Neuron (in vitro differentiated cells): ENCODE measurements at regions not wholly inside any gene's neighbourhood (a gene's known extent, or its start where the extent isn't known, plus 50 kb on each side); places are given as distances from the start of the nearest gene placed in this dataset.

Experiments
- H2AFZ ChIP-seq: one replicate; pipeline ENCODE4 v1.6.1; 2013; ENCODE audit warnings: low read depth, mild to moderate bottlenecking, inconsistent platforms, low read length, moderate library complexity
- H3K27me3 ChIP-seq: one replicate; pipeline ENCODE4 v1.6.1; 2013; ENCODE audit warnings: low read length; ENCODE audit not compliant: insufficient read depth
- H3K36me3 ChIP-seq: one replicate; pipeline ENCODE4 v1.6.1; 2013; ENCODE audit warnings: low read length; ENCODE audit not compliant: insufficient read depth
- H3K4me1 ChIP-seq: one replicate; pipeline ENCODE4 v1.6.1; 2013; ENCODE audit warnings: low read length; ENCODE audit not compliant: insufficient read depth
- H3K4me3 ChIP-seq: 2 replicates; pipeline ENCODE4 v1.5.1; 2013; ENCODE audit warnings: mild to moderate bottlenecking, low read length, moderate library complexity
- H3K9me3 ChIP-seq: one replicate; pipeline ENCODE4 v1.6.1; 2013; ENCODE audit warnings: low read length

- no peaks in the 10 kb centered on the region for H3K36me3 ChIP-seq
Observed at GRCh38 chr19:32168111-32168510, 177.3 kb upstream of the ZNF507 start.

DNA sequence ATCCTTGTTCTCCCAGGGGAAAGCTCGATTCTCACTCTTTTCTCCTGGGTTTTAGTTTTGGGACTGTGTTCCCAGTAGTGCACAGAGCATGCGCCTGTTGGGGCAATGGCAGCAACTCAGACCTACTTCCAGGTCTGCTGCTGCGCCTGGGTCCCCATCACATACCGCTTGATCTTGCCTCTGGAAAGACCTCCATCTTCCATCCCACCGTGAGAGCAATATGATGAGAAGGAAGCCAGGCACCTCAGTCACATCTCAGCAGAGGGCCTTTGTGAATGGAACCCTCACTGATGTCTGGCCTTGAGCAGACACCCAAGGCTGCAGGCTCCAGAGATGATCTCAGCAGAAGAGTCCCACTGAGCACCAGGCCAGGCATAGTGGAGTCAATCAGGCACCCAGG, 176.8 kb upstream of the ZNF507 start:
- H3K27me3 ChIP-seq, result no peaks in the 10 kb centered on the region
- no peak overlapping the region for H2AFZ ChIP-seq
- no peaks in the 10 kb centered on the region for H3K9me3 ChIP-seq
- H3K4me3 ChIP-seq, result no peak overlapping the region
- H3K4me1 ChIP-seq, result peaks cover 3% of the 10 kb centered on the region
- H3K36me3 ChIP-seq, result no peaks in the 10 kb centered on the region

More at GRCh38 chr19:32168111-32168510, 177.3 kb upstream of the ZNF507 start:
- Histone ChIP-seq H2AFZ (no peak overlapping the region), H3K27me3 (no peaks in the 10 kb centered on the region), H3K4me3 (no peak overlapping the region), H3K4me1 (peaks cover 3% of the 10 kb centered on the region), H3K9me3 (no peaks in the 10 kb centered on the region)

- Histone ChIP-seq H3K36me3 (no peaks in the 10 kb centered on the region), H3K9me3 (no peaks in the 10 kb centered on the region), H3K4me3 (no peak overlapping the region), H2AFZ (no peak overlapping the region), H3K4me1 (peaks cover 3% of the 10 kb centered on the region), H3K27me3 (no peaks in the 10 kb centered on the region)
Observed at GRCh38 chr19:32171719-32172151, 173.7 kb upstream of the ZNF507 start.

- H3K4me3 ChIP-seq, result no peak overlapping the region
- H2AFZ ChIP-seq, result no peak overlapping the region
- no peaks in the 10 kb centered on the region for H3K27me3 ChIP-seq
- H3K9me3 ChIP-seq, result no peaks in the 10 kb centered on the region
- H3K36me3 ChIP-seq, result no peaks in the 10 kb centered on the region
- peaks cover 3% of the 10 kb centered on the region for H3K4me1 ChIP-seq
Observed at GRCh38 chr19:32172566-32173160, 172.7 kb upstream of the ZNF507 start.

DNA sequence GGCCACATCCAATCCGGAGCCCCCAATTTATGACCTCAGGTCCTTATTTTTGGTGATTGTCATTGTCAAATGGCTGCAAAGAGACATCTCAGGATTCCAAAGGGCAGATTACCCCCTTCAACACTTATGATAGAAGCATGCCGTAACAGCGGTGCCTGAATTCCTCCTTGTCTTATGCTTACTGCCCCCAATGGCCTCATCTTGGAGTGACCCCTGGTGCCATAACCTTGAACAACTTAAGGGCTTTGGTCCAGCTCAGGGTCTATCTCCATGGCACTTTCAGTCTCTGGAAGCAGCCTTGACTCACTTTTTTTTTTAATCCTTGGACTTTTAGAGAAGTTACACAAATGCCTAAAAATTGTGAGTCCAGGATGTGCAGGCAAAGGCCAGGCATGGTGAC, 171.6 kb upstream of the ZNF507 start:
- no peaks in the 10 kb centered on the region for H3K9me3 ChIP-seq
- H3K4me3 ChIP-seq, result no peak overlapping the region
- H3K4me1 ChIP-seq, result peaks cover 3% of the 10 kb centered on the region
- H3K27me3 ChIP-seq, result no peaks in the 10 kb centered on the region
- no peaks in the 10 kb centered on the region for H3K36me3 ChIP-seq
- no peak overlapping the region for H2AFZ ChIP-seq

DNA sequence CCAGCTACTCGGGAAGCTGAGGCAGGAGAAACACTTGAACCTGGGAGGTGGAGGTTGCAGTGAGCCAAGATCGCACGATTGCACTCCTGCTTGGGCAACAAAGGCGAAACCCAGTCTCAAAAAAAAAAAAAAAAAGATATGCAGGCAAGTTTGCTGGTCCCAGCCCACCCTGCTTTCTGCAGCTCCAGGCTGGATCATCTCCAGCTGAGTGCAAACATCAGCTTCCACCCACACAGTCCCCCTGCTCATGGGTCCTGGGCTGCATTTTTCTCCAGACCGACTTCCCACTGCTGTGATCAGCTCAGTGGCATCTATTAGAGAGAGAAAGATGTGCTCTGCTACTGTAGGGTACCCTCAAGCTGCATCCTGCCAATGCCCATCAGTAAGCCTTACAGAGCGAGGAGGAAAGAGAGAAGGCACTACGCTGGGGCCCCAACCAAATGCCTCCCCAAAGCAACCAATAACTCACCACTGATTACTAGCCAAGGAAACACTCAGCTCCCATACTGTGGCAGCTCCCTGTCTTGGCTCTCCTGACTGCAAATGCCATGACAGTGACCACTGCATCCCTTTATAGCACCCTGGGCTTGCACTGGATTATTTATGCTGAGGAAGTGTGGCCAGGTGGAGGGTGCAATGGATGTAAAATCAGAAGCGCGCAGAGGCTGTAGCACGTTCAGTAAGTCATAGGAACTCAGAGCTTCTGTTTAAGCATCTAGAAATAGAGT, 170.9 kb upstream of the ZNF507 start:
- Histone ChIP-seq H3K27me3 (no peaks in the 10 kb centered on the region), H3K4me3 (no peak overlapping the region), H3K4me1 (peaks cover 3% of the 10 kb centered on the region), H3K36me3 (no peaks in the 10 kb centered on the region), H3K9me3 (no peaks in the 10 kb centered on the region), H2AFZ (no peak overlapping the region)

DNA sequence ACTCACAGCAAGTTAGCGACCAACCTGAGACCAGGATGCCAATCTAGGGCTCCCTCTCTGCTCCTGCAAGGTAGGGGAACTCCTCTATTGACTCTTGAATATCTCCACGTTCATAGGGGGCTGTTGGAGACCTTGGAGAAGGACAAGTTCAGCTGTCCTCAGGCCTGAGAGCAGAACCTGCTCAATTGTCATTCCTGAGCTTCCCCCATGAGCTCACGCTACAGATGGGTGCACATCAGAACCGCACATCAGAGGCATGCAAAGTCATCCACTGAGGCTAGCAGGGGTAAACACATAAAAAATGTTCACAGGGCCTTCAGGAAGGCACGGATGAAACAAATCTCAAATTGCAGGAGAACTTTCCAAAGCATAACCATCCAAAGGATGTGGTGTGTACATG, 168.8 kb upstream of the ZNF507 start:
- H3K4me3 ChIP-seq, result no peak overlapping the region
- no peaks in the 10 kb centered on the region for H3K27me3 ChIP-seq
- H2AFZ ChIP-seq, result no peak overlapping the region
- no peaks in the 10 kb centered on the region for H3K36me3 ChIP-seq
- no peaks in the 10 kb centered on the region for H3K9me3 ChIP-seq
- peaks cover 3% of the 10 kb centered on the region for H3K4me1 ChIP-seq

DNA sequence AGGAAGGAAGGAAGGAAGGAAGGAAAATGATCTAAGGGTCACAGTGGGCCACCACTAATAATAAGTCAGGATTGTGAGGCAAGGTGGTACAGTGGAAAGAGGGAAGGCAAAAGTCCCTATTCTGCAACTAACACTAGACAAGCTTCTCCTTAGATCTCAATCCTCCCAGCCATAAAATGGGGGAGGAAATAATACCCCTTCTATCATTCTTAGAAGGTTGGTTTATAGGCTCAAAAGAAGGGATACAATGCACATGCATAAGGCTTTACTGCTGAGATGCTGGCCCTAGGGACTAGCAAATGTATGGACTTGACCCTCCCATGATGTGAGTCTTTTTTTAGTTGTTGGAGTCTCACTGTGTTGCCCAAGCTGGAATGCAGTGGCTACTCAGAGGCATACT, 167.7 kb upstream of the ZNF507 start:
- Histone ChIP-seq H3K4me1 (no peaks in the 10 kb centered on the region), H3K27me3 (no peaks in the 10 kb centered on the region), H3K4me3 (no peak overlapping the region), H3K36me3 (no peaks in the 10 kb centered on the region), H2AFZ (no peak overlapping the region), H3K9me3 (no peaks in the 10 kb centered on the region)

DNA sequence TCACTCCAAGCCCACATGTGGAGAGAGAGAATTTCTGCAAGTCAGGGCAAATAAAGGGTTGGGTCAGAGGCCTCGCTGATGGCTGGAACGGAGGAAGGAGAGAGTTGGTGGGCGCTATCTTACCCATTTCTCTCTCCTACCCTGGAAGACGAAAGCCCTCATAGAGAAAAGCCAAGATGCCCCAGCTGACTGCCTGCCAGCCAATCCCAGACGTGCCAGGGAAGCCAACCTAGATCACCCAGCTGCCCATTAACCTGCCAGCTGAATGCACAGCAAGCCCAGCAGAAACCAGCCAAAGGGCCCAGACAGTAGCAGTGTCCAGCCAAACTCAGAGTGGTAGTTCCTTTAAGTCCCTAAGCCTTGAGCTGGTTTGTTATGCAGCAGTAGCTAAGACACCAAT, 167.0 kb upstream of the ZNF507 start:
- no peaks in the 10 kb centered on the region for H3K36me3 ChIP-seq
- no peaks in the 10 kb centered on the region for H3K4me1 ChIP-seq
- H3K4me3 ChIP-seq, result no peak overlapping the region
- H2AFZ ChIP-seq, result no peak overlapping the region
- no peaks in the 10 kb centered on the region for H3K27me3 ChIP-seq
- H3K9me3 ChIP-seq, result no peaks in the 10 kb centered on the region

DNA sequence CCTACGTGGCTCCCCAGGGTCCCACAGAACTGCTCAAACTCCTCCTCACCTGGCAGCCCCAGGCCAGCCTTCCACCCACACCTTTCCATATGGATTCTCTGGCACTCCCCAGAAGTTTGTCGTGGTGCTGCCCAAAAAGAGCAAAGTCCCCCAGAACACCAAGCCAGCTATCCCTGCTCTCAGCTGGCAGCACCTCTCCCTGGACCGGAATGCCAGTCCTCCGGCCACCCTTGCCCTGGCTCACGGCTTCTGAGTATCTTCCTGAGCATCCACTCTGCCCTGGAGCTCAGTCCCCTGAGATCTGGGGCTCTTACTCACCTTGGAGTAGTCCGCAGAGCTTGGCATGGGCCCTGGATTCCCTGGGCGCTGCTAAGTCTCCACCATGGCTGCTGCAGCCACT, 166.5 kb upstream of the ZNF507 start:
- Histone ChIP-seq H3K27me3 (no peaks in the 10 kb centered on the region), H3K9me3 (no peaks in the 10 kb centered on the region), H3K4me3 (no peak overlapping the region)

GRCh38 chr19:32181216-32181920, 164.0 kb upstream of the ZNF507 start:
- Histone ChIP-seq H3K4me3 (no peak overlapping the region), H3K36me3 (no peaks in the 10 kb centered on the region), H3K9me3 (no peaks in the 10 kb centered on the region), H3K27me3 (no peaks in the 10 kb centered on the region), H3K4me1 (no peaks in the 10 kb centered on the region), H2AFZ (no peak overlapping the region)

More for the DNA sequence above, 166.5 kb upstream of the ZNF507 start:
- Histone ChIP-seq H3K36me3 (no peaks in the 10 kb centered on the region), H3K4me1 (no peaks in the 10 kb centered on the region), H2AFZ (no peak overlapping the region)

- no peaks in the 10 kb centered on the region for H3K9me3 ChIP-seq
- no peak overlapping the region for H2AFZ ChIP-seq
- no peak overlapping the region for H3K4me3 ChIP-seq
- no peaks in the 10 kb centered on the region for H3K27me3 ChIP-seq
- no peaks in the 10 kb centered on the region for H3K4me1 ChIP-seq
- no peaks in the 10 kb centered on the region for H3K36me3 ChIP-seq
Observed at GRCh38 chr19:32186542-32187330, 158.7 kb upstream of the ZNF507 start.

DNA sequence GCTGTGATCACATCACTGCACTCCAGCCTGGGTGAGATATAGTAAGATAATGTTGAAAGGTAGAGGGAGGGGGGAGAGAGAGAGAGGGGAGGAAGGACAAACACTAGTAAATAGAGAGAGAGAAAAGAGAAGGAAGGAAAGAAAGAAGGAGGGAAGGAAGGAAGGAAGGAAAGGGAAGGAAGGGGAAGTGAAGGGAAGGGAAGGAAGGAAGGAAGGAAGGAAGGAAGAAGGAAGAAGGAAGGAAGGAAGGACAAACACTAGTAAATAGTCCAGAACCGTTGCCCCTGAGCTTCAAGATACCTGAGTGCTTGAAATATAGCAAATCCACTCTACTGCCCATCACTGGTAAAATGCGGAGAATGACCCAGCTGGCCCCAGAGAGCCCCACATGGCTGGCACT, 156.5 kb upstream of the ZNF507 start:
- Histone ChIP-seq H2AFZ (no peak overlapping the region), H3K36me3 (no peaks in the 10 kb centered on the region), H3K27me3 (no peaks in the 10 kb centered on the region), H3K9me3 (no peaks in the 10 kb centered on the region), H3K4me1 (no peaks in the 10 kb centered on the region), H3K4me3 (no peak overlapping the region)
